GM18868 (cell line): ENCODE measurements at regions not wholly inside any gene's neighbourhood (a gene's known extent, or its start where the extent isn't known, plus 50 kb on each side); places are given as distances from the start of the nearest gene placed in this dataset.
"Not testable (repeated sequence)": the region's sequence is repeated elsewhere in the genome, so short reads cannot be mapped to it uniquely, and the experiment has no call there.

Experiments used
- ATAC-seq: cut with Tn5 transposase; IDR thresholded peaks from one replicate; pipeline ENCODE4 v1.9.1; 2021; ENCODE audit warnings: mild to moderate bottlenecking, moderate library complexity; ENCODE audit not compliant: unreplicated experiment

GRCh38 chr2:47964277-47964676 is 58.0 kb upstream of the FBXO11 start:
- no peak for ATAC-seq

GRCh38 chr2:47964722-47965434 is 58.6 kb upstream of the FBXO11 start:
- ATAC-seq, result no peak

GRCh38 chr2:47976728-47977127 is 70.4 kb upstream of the FBXO11 start:
- not testable (repeated sequence) for ATAC-seq

- ATAC-seq, result peak; percentile 64
Measured at GRCh38 chr2:47984041-47984440, 77.7 kb upstream of the FBXO11 start.

- no peak for ATAC-seq
Measured at GRCh38 chr2:47990503-47990902, 84.2 kb upstream of the FBXO11 start.

GRCh38 chr2:47992671-47993070 is 86.4 kb upstream of the FBXO11 start:
- no peak for ATAC-seq

GRCh38 chr2:47996808-47997207 is 90.5 kb upstream of the FBXO11 start:
- no peak for ATAC-seq

- ATAC-seq, result no peak
Measured at GRCh38 chr2:47999512-47999911, 93.2 kb upstream of the FBXO11 start.

- ATAC-seq, result no peak
Measured at GRCh38 chr2:48001498-48001897, 95.2 kb upstream of the FBXO11 start.

- no peak for ATAC-seq
Measured at GRCh38 chr2:48006094-48006493, 99.8 kb upstream of the FBXO11 start.

- no peak for ATAC-seq
Measured at GRCh38 chr2:48007699-48008268, 101.5 kb upstream of the FBXO11 start.

- ATAC-seq, result no peak
Measured at GRCh38 chr2:48009256-48009655, 103.0 kb upstream of the FBXO11 start.

- no peak for ATAC-seq
Measured at GRCh38 chr2:48015421-48015820, 109.1 kb upstream of the FBXO11 start.

- no peak for ATAC-seq
Measured at GRCh38 chr2:48016225-48017019, 110.1 kb upstream of the FBXO11 start.

GRCh38 chr2:48017136-48017535 is 110.8 kb upstream of the FBXO11 start:
- no peak for ATAC-seq

GRCh38 chr2:48018480-48018879 is 112.2 kb upstream of the FBXO11 start:
- ATAC-seq, result no peak

- no peak for ATAC-seq
Measured at GRCh38 chr2:48026865-48027264, 120.6 kb upstream of the FBXO11 start.

- no peak for ATAC-seq
Measured at GRCh38 chr2:48032765-48033164, 126.5 kb upstream of the FBXO11 start.

- ATAC-seq, result no peak
Measured at GRCh38 chr2:48034295-48034694, 128.0 kb upstream of the FBXO11 start.

GRCh38 chr2:48036312-48036711 is 130.0 kb upstream of the FBXO11 start:
- ATAC-seq, result no peak

- no peak for ATAC-seq
Measured at GRCh38 chr2:48039209-48039990, 133.1 kb upstream of the FBXO11 start.
